ENCODE measurements at regions not wholly inside any gene's neighbourhood (a gene's known extent, or its start where the extent isn't known, plus 50 kb on each side); places are given as distances from the start of the nearest gene placed in this dataset.

DNA sequence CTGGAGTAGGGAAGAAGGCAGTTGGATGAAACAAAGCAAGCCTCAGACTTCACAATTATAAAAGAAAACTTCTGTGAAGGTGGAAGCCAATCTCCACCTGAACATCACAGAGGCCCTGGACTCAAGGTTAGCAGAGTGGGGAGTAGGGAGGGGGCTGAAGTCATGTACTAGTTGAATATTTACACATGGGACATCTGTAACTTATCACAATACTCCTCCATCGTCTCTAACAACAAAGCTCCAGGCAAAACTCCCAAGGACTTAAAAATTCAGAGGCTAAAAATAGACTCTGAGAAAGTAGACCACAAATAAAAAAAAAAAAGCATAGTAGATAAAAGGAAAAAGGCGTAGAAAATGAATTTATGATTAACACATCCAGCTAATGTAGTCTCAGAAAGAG lies 326.3 kb upstream of the PKN2 start:
- TF ChIP-seq POLR2A (IDR thresholded peaks at IDR 0.05), result no peak
- TF ChIP-seq, protein P1, sequence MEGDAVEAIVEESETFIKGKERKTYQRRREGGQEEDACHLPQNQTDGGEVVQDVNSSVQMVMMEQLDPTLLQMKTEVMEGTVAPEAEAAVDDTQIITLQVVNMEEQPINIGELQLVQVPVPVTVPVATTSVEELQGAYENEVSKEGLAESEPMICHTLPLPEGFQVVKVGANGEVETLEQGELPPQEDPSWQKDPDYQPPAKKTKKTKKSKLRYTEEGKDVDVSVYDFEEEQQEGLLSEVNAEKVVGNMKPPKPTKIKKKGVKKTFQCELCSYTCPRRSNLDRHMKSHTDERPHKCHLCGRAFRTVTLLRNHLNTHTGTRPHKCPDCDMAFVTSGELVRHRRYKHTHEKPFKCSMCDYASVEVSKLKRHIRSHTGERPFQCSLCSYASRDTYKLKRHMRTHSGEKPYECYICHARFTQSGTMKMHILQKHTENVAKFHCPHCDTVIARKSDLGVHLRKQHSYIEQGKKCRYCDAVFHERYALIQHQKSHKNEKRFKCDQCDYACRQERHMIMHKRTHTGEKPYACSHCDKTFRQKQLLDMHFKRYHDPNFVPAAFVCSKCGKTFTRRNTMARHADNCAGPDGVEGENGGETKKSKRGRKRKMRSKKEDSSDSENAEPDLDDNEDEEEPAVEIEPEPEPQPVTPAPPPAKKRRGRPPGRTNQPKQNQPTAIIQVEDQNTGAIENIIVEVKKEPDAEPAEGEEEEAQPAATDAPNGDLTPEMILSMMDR (IDR thresholded peaks at IDR 0.05), result no peak
